GM06990 (cell line): ENCODE measurements at regions not wholly inside any gene's neighbourhood (a gene's known extent, or its start where the extent isn't known, plus 50 kb on each side); places are given as distances from the start of the nearest gene placed in this dataset.

Source experiments
- DNase-seq: peaks from one replicate; pipeline ENCODE4 v3.0.0-alpha.2; 2011; ENCODE audit not compliant: insufficient read length; ENCODE audit errors: extremely low read depth
- H3K27me3 ChIP-seq: replicated peaks from 2 replicates; pipeline ENCODE4 v1.6.0; 2011; ENCODE audit warnings: low read length; ENCODE audit not compliant: control insufficient read depth, insufficient read depth
- H3K36me3 ChIP-seq: 2 replicates; pipeline ENCODE4 v1.5.1; 2011; ENCODE audit warnings: low read length; ENCODE audit not compliant: control insufficient read depth, insufficient read depth
- H3K4me3 ChIP-seq: replicated peaks from 2 replicates; pipeline ENCODE4 v1.5.1; 2011; ENCODE audit warnings: low read depth, mild to moderate bottlenecking, control low read depth, low read length
- CTCF ChIP-seq: IDR thresholded peaks from 2 replicates; pipeline ENCODE4 v1.5.1; 2011; ENCODE audit warnings: low read length, control low read depth, mild to moderate bottlenecking, inconsistent platforms; ENCODE audit not compliant: insufficient read depth, poor library complexity, severe bottlenecking

- DNase-seq = no peak
- no peak for TF ChIP-seq CTCF
- no peak overlapping the region for H3K4me3 ChIP-seq
Measured at GRCh38 chr14:89476354-89476896, 59.4 kb upstream of the FOXN3 start.

GRCh38 chr14:89474464-89474863 lies 57.4 kb upstream of the FOXN3 start:
- DNase-seq = no peak
- H3K27me3 ChIP-seq = no peaks in the 10 kb centered on the region
- no peaks in the 10 kb centered on the region for H3K36me3 ChIP-seq
- no peak for TF ChIP-seq CTCF
- H3K4me3 ChIP-seq = no peak overlapping the region

More at GRCh38 chr14:89476354-89476896, 59.4 kb upstream of the FOXN3 start:
- no peaks in the 10 kb centered on the region for H3K36me3 ChIP-seq
- no peaks in the 10 kb centered on the region for H3K27me3 ChIP-seq

GRCh38 chr14:89473989-89474388 lies 57.0 kb upstream of the FOXN3 start:
- H3K27me3 ChIP-seq = no peaks in the 10 kb centered on the region
- no peak overlapping the region for H3K4me3 ChIP-seq
- no peak for TF ChIP-seq CTCF
- no peak for DNase-seq
- H3K36me3 ChIP-seq = no peaks in the 10 kb centered on the region

- no peak for DNase-seq
- H3K27me3 ChIP-seq = no peaks in the 10 kb centered on the region
- H3K36me3 ChIP-seq = no peaks in the 10 kb centered on the region
- H3K4me3 ChIP-seq = no peak overlapping the region
- no peak for TF ChIP-seq CTCF
Measured at GRCh38 chr14:89473569-89473968, 56.5 kb upstream of the FOXN3 start.

- TF ChIP-seq CTCF = no peak
Measured at GRCh38 chr14:89470401-89470800, 53.4 kb upstream of the FOXN3 start.

More at GRCh38 chr14:89470401-89470800, 53.4 kb upstream of the FOXN3 start:
- H3K36me3 ChIP-seq = no peaks in the 10 kb centered on the region; the same call in 1 of the 2 replicates
- DNase-seq = no peak
- H3K4me3 ChIP-seq = no peak overlapping the region
- no peaks in the 10 kb centered on the region for H3K27me3 ChIP-seq
